HUDEP-2 (cell line): ENCODE measurements at regions not wholly inside any gene's neighbourhood (a gene's known extent, or its start where the extent isn't known, plus 50 kb on each side); places are given as distances from the start of the nearest gene placed in this dataset.
"Not testable (repeated sequence)": the region's sequence is repeated elsewhere in the genome, so short reads cannot be mapped to it uniquely, and the experiment has no call there.

Experiments used
- DNase-seq, 76 experiments: peaks; one replicate each; lab custom pipeline; 2025; ENCODE audit not compliant: unreplicated experiment in 76 of 76; lab: John Stamatoyannopoulos, UW

DNA sequence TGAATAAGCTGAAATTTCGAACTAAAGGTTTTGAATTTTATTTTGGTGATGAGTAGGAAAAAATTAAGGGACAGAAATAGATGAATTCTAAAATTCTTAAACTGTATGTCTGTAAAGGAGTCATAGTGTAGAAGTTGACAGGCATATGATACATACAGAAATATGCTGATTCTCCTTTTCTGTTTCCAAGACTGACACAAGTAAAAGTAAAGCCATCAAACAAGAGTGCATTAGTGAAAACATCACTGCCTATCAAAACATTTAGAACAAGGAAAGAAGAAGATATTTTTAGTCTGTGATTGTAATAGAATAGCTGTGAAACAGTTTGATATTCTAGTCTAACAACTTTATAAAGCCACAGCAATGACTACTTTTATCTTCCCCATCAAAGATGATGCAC, 1318.0 kb upstream of the TENM4 start:
- no peak for DNase-seq

GRCh38 chr11:80748207-80748925, 1307.5 kb upstream of the TENM4 start:
- no peak for DNase-seq

DNA sequence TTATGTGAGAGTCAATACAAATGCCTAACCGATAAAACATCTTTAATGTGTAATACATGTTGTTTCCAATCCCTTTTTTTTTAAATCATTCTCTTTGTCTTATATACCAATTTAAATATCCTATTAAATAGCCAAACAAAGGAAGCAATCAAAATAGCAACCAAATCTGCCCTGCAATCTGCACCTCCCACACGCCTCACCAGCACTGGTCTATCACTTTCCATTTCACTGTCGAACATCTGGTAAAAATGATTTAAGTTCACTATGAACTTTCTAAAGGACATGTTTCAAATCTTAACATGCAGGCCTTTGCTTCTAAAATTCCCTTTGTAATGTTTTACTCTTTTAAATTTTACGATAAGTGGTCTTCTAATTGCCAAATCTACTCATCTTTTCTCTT, 1305.5 kb upstream of the TENM4 start:
- DNase-seq: no peak

DNA sequence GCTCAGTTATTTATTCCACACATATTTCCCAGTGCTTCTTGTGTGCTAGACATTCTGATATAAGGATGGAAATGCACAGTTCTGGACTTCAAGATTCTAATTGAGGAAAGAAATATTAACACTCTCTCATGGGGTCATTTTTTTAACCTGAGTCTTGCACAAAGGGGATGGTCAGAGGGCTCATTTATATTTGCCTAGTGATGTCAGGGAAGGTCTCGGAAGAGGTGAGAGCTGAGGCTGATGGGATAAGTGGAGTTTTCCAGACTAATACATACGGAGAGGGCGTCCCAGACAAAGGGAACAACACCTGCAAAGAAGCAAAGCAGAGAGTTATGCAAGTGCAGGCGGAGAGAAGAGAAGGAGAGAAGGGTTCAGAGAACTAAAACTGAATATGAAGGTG, 1304.6 kb upstream of the TENM4 start:
- no peak for DNase-seq

- DNase-seq: no peak
These were observed 1293.0 kb upstream of the TENM4 start for GRCh38 chr11:80733790-80734189.

DNA sequence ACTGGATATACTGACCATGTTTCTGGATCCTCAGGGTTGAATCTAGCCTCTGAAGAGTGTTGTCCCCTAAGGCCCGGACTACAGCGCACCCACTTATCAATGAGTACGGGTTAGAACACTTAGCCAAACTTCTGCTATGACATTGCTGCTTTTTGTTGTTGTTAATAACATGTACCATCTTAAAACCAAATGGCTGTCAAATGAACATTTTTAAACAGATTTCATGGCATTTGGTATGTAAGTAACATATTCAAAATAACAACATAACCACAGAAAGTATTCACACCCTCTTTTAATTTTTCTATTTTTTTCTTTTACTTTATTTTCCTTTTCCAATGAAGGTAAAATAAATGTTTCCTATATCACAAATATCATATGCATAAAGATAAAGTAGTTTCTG, 1292.5 kb upstream of the TENM4 start:
- DNase-seq: no peak

- no peak for DNase-seq
These were observed 1286.5 kb upstream of the TENM4 start for GRCh38 chr11:80727315-80727714.

DNA sequence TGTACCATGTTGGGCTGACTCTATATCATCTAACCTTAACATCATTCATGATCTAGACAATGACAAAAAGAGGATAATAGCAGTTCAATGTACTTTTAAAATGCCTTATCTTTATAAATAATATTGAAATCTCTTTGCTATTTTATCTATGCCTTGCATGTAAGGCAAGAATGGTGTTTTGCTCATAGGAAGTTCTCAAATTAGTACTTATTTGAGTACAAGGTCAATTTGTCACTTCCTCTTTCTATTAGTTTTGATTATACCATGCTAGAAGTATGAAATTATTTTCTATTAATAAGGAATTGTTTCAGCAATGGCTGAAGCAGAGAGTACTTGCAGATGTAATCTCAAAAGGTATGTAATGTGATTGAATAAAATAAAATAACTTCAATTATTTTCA, 1285.4 kb upstream of the TENM4 start:
- no peak for DNase-seq

DNA sequence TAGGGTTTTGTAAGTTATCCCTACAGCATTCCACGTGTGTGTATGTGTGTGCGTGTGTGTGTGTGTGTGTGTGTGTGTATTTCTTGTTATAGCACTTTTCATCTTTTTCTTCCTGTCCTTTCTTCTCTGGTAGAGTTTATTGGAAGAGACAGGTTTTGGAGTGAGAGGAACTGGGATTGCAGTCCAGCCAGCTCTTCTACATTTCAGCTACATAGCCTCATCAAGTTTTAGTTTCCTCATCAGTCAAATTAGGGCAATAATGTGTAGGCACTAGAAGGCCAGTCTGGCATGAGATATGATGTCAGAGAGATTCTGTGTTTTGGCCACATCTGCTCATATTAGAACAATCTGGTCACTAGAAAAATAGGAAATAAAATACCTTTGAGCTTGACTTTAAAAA, 1283.5 kb upstream of the TENM4 start:
- DNase-seq: no peak

- DNase-seq: no peak
These were observed 1281.8 kb upstream of the TENM4 start for GRCh38 chr11:80722629-80723028.

- DNase-seq: no peak
These were observed 1279.5 kb upstream of the TENM4 start for GRCh38 chr11:80720295-80720694.

GRCh38 chr11:80719292-80719646, 1278.4 kb upstream of the TENM4 start:
- DNase-seq: no peak

DNA sequence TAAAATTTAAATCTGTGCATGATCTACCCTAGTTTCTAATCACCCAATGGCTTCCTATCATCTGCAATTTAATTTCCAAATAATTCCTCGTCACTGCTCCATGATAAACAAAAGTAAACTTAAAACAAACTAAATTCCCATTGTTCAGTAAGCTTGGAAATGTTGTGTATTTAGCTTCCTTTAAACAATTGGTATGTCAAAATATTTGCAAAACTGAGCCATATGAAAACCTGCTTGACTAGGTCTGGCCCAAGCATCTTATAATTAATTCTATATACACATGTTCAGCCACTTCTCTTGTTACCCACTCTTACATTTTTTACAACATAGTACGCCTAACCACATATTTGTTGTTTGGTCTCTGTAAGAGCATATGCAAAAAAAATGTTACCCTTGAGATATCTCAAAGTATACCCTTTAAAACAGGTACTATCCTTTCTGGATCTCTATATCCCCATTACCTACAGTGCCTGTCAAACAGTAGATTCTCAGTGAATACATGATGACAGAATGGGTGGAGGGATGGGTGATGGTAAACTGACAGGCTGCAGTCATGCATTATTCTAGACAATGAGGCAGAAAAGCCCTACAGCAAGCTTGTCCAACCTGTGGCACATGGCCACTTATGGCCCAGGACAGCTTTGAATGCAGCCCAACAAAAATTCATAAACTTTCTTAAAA, 1277.9 kb upstream of the TENM4 start:
- no peak for DNase-seq

GRCh38 chr11:80702264-80702663, 1261.4 kb upstream of the TENM4 start:
- DNase-seq: no peak

GRCh38 chr11:80700386-80700785, 1259.6 kb upstream of the TENM4 start:
- no peak for DNase-seq

GRCh38 chr11:80699406-80700177, 1258.8 kb upstream of the TENM4 start:
- not testable (repeated sequence) for DNase-seq

DNA sequence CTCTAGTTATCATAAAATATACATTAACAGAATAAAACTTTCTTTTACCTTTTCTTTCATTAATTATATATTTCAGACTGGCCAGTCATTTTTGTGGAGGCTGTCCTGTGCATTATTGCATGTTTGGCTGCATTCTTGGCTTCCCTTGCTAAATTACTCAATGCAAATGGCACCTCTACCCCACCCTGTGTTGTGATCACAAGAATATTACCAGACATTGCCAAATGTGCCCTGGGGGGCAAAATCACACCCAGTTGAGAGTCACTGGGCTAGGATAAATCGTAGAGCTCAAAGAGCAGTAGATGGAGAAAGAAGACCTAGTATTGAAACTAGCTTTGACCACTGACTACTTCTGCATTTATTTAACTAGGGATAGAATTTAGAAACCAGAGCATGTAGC, 1257.8 kb upstream of the TENM4 start:
- no peak for DNase-seq

DNA sequence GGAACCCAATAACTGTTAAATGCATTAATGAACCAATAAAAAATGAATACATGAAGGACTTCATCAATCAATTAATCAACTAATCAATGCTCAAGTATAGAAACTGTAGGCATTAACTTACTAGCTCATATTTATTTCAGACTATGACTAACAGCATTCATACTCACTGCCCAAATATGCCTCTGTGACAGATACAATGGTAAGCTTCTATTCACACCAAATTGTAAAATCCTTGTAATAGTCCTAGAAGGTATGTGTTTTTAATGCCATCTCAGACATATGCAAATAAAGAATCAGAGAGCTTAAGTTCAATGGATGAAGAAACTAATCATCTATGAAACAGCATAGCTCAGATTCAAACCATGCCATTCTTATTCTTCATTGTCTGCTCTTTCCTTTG, 1253.6 kb upstream of the TENM4 start:
- no peak for DNase-seq

DNA sequence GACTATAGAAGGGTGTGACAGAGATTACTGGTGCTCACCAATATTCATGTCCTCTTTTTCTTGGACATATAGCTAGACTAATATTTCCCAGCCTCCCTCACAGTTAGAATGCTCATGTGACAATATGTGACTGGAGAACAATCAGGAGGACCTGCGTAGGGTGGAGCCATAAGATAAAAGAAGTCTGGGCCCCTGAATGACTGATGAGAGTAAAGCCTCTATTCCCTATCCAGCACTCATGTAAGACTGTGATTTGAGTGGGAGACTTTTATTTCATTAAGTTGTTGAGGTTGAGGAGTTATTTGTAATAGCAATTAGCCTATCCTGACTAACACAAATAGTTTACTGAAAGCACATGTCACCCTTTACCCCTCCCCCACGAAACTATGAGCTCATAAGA, 1247.1 kb upstream of the TENM4 start:
- no peak for DNase-seq

GRCh38 chr11:80686889-80687288, 1246.1 kb upstream of the TENM4 start:
- DNase-seq: no peak

GRCh38 chr11:80673566-80673965, 1232.7 kb upstream of the TENM4 start:
- DNase-seq: no peak

GRCh38 chr11:80669620-80670019, 1228.8 kb upstream of the TENM4 start:
- no peak for DNase-seq
